Mesendoderm (in vitro differentiated cells): ENCODE measurements at regions not wholly inside any gene's neighbourhood (a gene's known extent, or its start where the extent isn't known, plus 50 kb on each side); places are given as distances from the start of the nearest gene placed in this dataset.

Experiments
- DNase-seq: peaks from one replicate; pipeline ENCODE4 v3.0.0; 2013
- H2AK5ac ChIP-seq: 2 replicates; pipeline ENCODE4 v1.6.1; 2013; ENCODE audit warnings: low read length, inconsistent platforms
- H2BK120ac ChIP-seq: 2 replicates; pipeline ENCODE4 v1.6.1; 2013; ENCODE audit warnings: low read depth, mild to moderate bottlenecking, low read length, moderate library complexity, mixed read lengths
- H2BK15ac ChIP-seq: replicated peaks from 2 replicates; pipeline ENCODE4 v1.6.1; 2013; ENCODE audit warnings: low read depth, mild to moderate bottlenecking, moderate library complexity
- H2BK5ac ChIP-seq: 2 replicates; pipeline ENCODE4 v1.6.1; 2013; ENCODE audit warnings: low read length, inconsistent platforms
- H3K18ac ChIP-seq: 2 replicates; pipeline ENCODE4 v1.6.1; 2013; ENCODE audit warnings: mild to moderate bottlenecking, low read length, mixed read lengths
- H3K23ac ChIP-seq: one replicate; pipeline ENCODE4 v1.6.1; 2013; ENCODE audit warnings: low read length
- H3K27ac ChIP-seq: 2 replicates; pipeline ENCODE4 v1.5.1; 2013; ENCODE audit warnings: low read depth, mild to moderate bottlenecking, inconsistent platforms, low read length, moderate library complexity
- H3K27me3 ChIP-seq: 2 replicates; pipeline ENCODE4 v1.6.1; 2013; ENCODE audit warnings: low read length, control low read depth, mild to moderate bottlenecking, inconsistent platforms; ENCODE audit not compliant: insufficient read depth, poor library complexity
- H3K36me3 ChIP-seq: 2 replicates; pipeline ENCODE4 v1.6.1; 2013; ENCODE audit warnings: low read length, inconsistent platforms; ENCODE audit not compliant: control insufficient read depth, insufficient read depth
- H3K4ac ChIP-seq: one replicate; pipeline ENCODE4 v1.6.1; 2013; ENCODE audit warnings: low read depth, mild to moderate bottlenecking, low read length, moderate library complexity
- H3K4me1 ChIP-seq: 2 replicates; pipeline ENCODE4 v1.6.1; 2013; ENCODE audit warnings: low read depth, low read length, inconsistent platforms; ENCODE audit not compliant: control insufficient read depth
- H3K4me2 ChIP-seq: 2 replicates; pipeline ENCODE4 v1.6.1; 2013; ENCODE audit warnings: low read length
- H3K4me3 ChIP-seq: 2 replicates; pipeline ENCODE4 v1.5.1; 2013; ENCODE audit warnings: mild to moderate bottlenecking, low read length
- H3K56ac ChIP-seq: one replicate; pipeline ENCODE4 v1.6.1; 2013; ENCODE audit warnings: low read length
- H3K79me1 ChIP-seq: 2 replicates; pipeline ENCODE4 v1.6.1; 2013; ENCODE audit warnings: low read length, inconsistent platforms
- H3K79me2 ChIP-seq: 2 replicates; pipeline ENCODE4 v1.6.1; 2013; ENCODE audit warnings: mild to moderate bottlenecking, low read length; ENCODE audit not compliant: control insufficient read depth, insufficient read depth
- H3K9ac ChIP-seq: 2 replicates; pipeline ENCODE4 v1.6.1; 2013; ENCODE audit warnings: low read length, inconsistent platforms
- H4K5ac ChIP-seq: one replicate; pipeline ENCODE4 v1.6.1; 2013; ENCODE audit warnings: low read length
- H4K8ac ChIP-seq: one replicate; pipeline ENCODE4 v1.6.1; 2013; ENCODE audit warnings: low read depth, mild to moderate bottlenecking, control low read depth, low read length, moderate library complexity
- WGBS: extraction: QIAGEN DNeasy Blood & Tissue Kit; methylation state at CpG from one replicate; pipeline ENCODE4 v1.1.7; 2013; ENCODE audit warnings: low lambda C conversion rate, missing lambda C conversion rate; ENCODE audit not compliant: insufficient coverage; ENCODE audit errors: extremely low coverage; 5-methylcytosine and 5-hydroxymethylcytosine counted together

GRCh38 chr1:234932511-234933430 is 195.9 kb downstream of the TOMM20 start:
- no peaks in the 10 kb centered on the region for H3K27me3 ChIP-seq
- no peak overlapping the region for H3K4ac ChIP-seq
- no peak overlapping the region for H3K18ac ChIP-seq
- no peak overlapping the region for H3K56ac ChIP-seq
- no peaks in the 10 kb centered on the region for H3K79me2 ChIP-seq
- no peak overlapping the region for H2BK120ac ChIP-seq
- no peak overlapping the region for H2BK15ac ChIP-seq
- DNase-seq, result no peak
- WGBS, result no CpG with 5 or more reads among the region's 15 CpGs
- H2BK5ac ChIP-seq, result no peak overlapping the region
- no peaks in the 10 kb centered on the region for H3K79me1 ChIP-seq
- H3K4me2 ChIP-seq, result no peak overlapping the region
- no peak overlapping the region for H4K5ac ChIP-seq
- H4K8ac ChIP-seq, result no peak overlapping the region
- H2AK5ac ChIP-seq, result no peak overlapping the region
- no peak overlapping the region for H3K4me3 ChIP-seq
- no peak overlapping the region for H3K23ac ChIP-seq
- no peaks in the 10 kb centered on the region for H3K36me3 ChIP-seq
- no peaks in the 10 kb centered on the region for H3K4me1 ChIP-seq
- H3K9ac ChIP-seq, result no peak overlapping the region
- no peak overlapping the region for H3K27ac ChIP-seq

- Histone ChIP-seq H2BK120ac (no peak overlapping the region), H3K4ac (no peak overlapping the region), H2BK5ac (no peak overlapping the region), H3K18ac (no peak overlapping the region), H4K5ac (no peak overlapping the region), H3K79me2 (no peaks in the 10 kb centered on the region), H4K8ac (no peak overlapping the region), H3K36me3 (no peaks in the 10 kb centered on the region), H3K27ac (no peak overlapping the region), H3K4me3 (no peak overlapping the region), H3K4me2 (no peak overlapping the region), H2BK15ac (no peak overlapping the region), H3K9ac (no peak overlapping the region), H3K79me1 (no peaks in the 10 kb centered on the region), H3K56ac (no peak overlapping the region), H3K4me1 (no peaks in the 10 kb centered on the region), H2AK5ac (no peak overlapping the region), H3K27me3 (no peaks in the 10 kb centered on the region), H3K23ac (no peak overlapping the region)
- no peak for DNase-seq
- WGBS, result no CpG with 5 or more reads among the region's 12 CpGs
Observed at GRCh38 chr1:234932106-234932505, 196.5 kb downstream of the TOMM20 start.

GRCh38 chr1:234931404-234931973 is 197.1 kb downstream of the TOMM20 start:
- Histone ChIP-seq H3K4me3 (no peak overlapping the region), H3K4me2 (no peak overlapping the region), H3K56ac (no peak overlapping the region), H2BK15ac (no peak overlapping the region), H3K4ac (no peak overlapping the region), H4K8ac (no peak overlapping the region), H3K36me3 (no peaks in the 10 kb centered on the region), H3K9ac (no peak overlapping the region), H3K23ac (no peak overlapping the region), H3K18ac (no peak overlapping the region), H2BK120ac (no peak overlapping the region), H3K4me1 (no peaks in the 10 kb centered on the region), H3K27me3 (no peaks in the 10 kb centered on the region), H4K5ac (no peak overlapping the region), H3K27ac (no peak overlapping the region), H3K79me1 (no peaks in the 10 kb centered on the region), H3K79me2 (no peaks in the 10 kb centered on the region), H2AK5ac (no peak overlapping the region), H2BK5ac (no peak overlapping the region)
- DNase-seq, result no peak
- no CpG with 5 or more reads among the region's 4 CpGs for WGBS

GRCh38 chr1:234929369-234929768 is 199.3 kb downstream of the TOMM20 start:
- Histone ChIP-seq H2BK5ac (no peak overlapping the region), H3K56ac (no peak overlapping the region), H3K36me3 (no peaks in the 10 kb centered on the region), H3K79me1 (no peaks in the 10 kb centered on the region), H3K9ac (no peak overlapping the region), H4K5ac (no peak overlapping the region), H3K23ac (no peak overlapping the region), H3K4me2 (no peak overlapping the region), H3K79me2 (no peaks in the 10 kb centered on the region), H3K18ac (no peak overlapping the region), H3K4me1 (no peaks in the 10 kb centered on the region), H3K4me3 (no peak overlapping the region), H2BK120ac (no peak overlapping the region), H3K4ac (no peak overlapping the region), H3K27ac (no peak overlapping the region), H2BK15ac (no peak overlapping the region), H3K27me3 (no peaks in the 10 kb centered on the region), H2AK5ac (no peak overlapping the region), H4K8ac (no peak overlapping the region)
- no CpG with 5 or more reads among the region's 3 CpGs for WGBS
- no peak for DNase-seq

GRCh38 chr1:234928642-234929041 is 200.0 kb downstream of the TOMM20 start:
- Histone ChIP-seq H3K23ac (no peak overlapping the region), H2BK15ac (no peak overlapping the region), H3K79me2 (no peaks in the 10 kb centered on the region), H3K4me1 (no peaks in the 10 kb centered on the region), H3K4me3 (no peak overlapping the region), H3K9ac (no peak overlapping the region), H3K4me2 (no peak overlapping the region), H3K18ac (no peak overlapping the region), H3K79me1 (no peaks in the 10 kb centered on the region), H3K4ac (no peak overlapping the region), H3K36me3 (no peaks in the 10 kb centered on the region), H3K56ac (no peak overlapping the region), H2BK120ac (no peak overlapping the region), H4K8ac (no peak overlapping the region), H2BK5ac (no peak overlapping the region), H3K27ac (no peak overlapping the region), H4K5ac (no peak overlapping the region), H3K27me3 (no peaks in the 10 kb centered on the region), H2AK5ac (no peak overlapping the region)
- no peak for DNase-seq
- WGBS, result no CpG with 5 or more reads among the region's 5 CpGs
